ENCODE measurements at regions not wholly inside any gene's neighbourhood (a gene's known extent, or its start where the extent isn't known, plus 50 kb on each side); places are given as distances from the start of the nearest gene placed in this dataset.

DNA sequence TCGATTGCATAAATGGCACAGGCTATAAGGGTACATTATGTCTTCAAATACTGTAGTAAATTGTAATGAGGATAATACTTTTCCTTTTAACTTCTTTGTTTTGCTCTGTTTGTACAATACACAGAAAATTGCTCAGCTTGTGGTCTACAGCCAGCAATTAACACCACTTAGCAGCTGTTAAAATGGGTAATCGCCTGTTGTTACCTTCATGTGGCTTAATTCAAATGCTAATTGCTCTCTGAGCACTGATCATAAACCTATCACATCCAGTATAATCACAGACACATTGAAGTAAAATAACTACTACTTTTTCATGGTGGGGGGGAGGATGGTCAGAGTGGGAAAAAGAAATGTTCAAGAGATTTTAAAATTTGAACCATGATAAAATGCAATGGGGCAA lies 1164.1 kb upstream of the CNTN5 start:
- H3K36me3 Mint-ChIP-seq (ENCODE audit: low read depth), result no peaks in the 10 kb centered on the region
- no peaks in the 10 kb centered on the region for H3K4me1 Mint-ChIP-seq
- no peak for DNase-seq
- peaks cover 2% of the 10 kb centered on the region for H3K9me3 Mint-ChIP-seq
- ChIA-PET CTCF (no interaction called here), POLR2A (no interaction called here)
- no peak overlapping the region for H3K27ac Mint-ChIP-seq
- H3K4me3 Mint-ChIP-seq, result no peak overlapping the region
- H3K27me3 Mint-ChIP-seq, result no peaks in the 10 kb centered on the region

DNA sequence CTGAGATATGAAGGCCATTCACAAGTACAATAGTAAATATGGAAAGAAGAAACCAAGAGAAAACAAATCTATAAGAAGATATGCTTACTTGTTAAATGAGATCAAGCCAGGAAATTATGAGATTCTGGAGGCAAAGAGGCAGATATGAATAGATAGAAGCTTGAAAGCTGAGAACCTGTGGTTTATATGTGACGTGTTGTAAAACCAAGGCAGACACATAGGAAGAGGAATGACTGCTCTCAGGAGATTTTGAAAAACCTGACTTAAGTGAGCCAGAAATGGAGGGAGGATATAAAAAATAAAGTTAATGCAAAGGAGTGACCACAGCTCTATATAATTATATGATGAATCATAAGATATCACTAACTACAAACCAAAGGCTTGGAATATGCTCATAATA lies 1160.5 kb upstream of the CNTN5 start:
- no peak overlapping the region for H3K27ac Mint-ChIP-seq
- H3K9me3 Mint-ChIP-seq, result peaks cover 8% of the 10 kb centered on the region
- no peaks in the 10 kb centered on the region for H3K36me3 Mint-ChIP-seq (ENCODE audit: low read depth)
- POLR2A ChIA-PET, result no interaction called here
- CTCF ChIA-PET, result no interaction called here
- H3K27me3 Mint-ChIP-seq, result no peaks in the 10 kb centered on the region
- DNase-seq, result no peak
- no peaks in the 10 kb centered on the region for H3K4me1 Mint-ChIP-seq
- no peak overlapping the region for H3K4me3 Mint-ChIP-seq

DNA sequence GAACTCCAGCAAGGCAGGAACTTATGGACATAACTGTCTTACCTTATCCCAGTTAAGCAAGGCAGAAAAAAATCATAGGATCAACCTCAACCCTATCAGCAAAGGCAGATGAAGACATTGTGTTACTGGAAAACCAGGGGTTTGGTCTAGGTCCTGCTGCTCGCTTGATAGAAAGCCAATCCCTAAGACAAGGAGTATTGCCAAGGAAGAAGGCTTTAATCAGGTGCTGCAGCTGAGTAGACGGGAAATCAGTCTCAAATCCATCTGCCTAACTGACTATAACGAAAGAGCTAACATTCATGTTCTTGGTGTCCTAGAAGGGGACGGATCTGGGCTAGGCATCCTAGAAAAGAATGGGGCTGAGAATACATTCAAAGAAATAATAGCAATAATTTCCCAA lies 1158.7 kb upstream of the CNTN5 start:
- H3K9me3 Mint-ChIP-seq, result peaks cover 8% of the 10 kb centered on the region
- CTCF ChIA-PET, result no interaction called here

DNA sequence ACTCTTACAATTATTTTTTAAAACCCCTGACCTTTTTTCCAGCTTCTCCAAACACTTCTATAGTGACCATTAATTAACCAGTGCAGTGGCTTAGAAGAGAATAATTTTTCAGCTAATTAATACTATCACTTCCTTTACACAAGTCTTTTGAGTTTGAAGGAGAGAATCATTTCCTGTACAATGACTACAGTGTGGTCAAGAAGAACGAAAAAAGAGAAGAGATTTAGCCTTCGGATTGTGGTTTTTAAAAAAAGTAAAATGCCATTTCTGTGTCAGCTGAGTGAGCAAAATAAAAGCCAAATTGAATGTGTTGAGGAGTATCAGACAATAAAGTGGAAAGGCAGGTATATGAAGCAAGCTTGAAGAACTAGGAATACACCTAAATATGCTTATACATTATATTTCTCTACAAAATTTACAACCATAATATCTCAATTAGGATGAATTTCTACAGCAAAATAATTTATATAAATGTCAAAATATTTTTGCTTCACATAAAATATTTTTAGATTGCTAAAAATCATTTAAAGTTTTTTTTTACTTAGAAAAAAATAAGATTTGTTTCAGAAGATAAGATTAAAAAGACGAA lies 1155.2 kb upstream of the CNTN5 start:
- H3K27ac Mint-ChIP-seq, result no peak overlapping the region
- no peaks in the 10 kb centered on the region for H3K4me1 Mint-ChIP-seq
- ChIA-PET POLR2A (no interaction called here), CTCF (no interaction called here)
- no peak for DNase-seq
- no peaks in the 10 kb centered on the region for H3K36me3 Mint-ChIP-seq (ENCODE audit: low read depth)
- H3K4me3 Mint-ChIP-seq, result no peak overlapping the region
- no peaks in the 10 kb centered on the region for H3K27me3 Mint-ChIP-seq
- H3K9me3 Mint-ChIP-seq, result peaks cover 16% of the 10 kb centered on the region

More for the DNA sequence above, 1158.7 kb upstream of the CNTN5 start:
- POLR2A ChIA-PET, result no interaction called here
- H3K36me3 Mint-ChIP-seq (ENCODE audit: low read depth), result no peaks in the 10 kb centered on the region
- no peak overlapping the region for H3K4me3 Mint-ChIP-seq
- no peak for DNase-seq
- no peak overlapping the region for H3K27ac Mint-ChIP-seq
- H3K27me3 Mint-ChIP-seq, result no peaks in the 10 kb centered on the region
- no peaks in the 10 kb centered on the region for H3K4me1 Mint-ChIP-seq

DNA sequence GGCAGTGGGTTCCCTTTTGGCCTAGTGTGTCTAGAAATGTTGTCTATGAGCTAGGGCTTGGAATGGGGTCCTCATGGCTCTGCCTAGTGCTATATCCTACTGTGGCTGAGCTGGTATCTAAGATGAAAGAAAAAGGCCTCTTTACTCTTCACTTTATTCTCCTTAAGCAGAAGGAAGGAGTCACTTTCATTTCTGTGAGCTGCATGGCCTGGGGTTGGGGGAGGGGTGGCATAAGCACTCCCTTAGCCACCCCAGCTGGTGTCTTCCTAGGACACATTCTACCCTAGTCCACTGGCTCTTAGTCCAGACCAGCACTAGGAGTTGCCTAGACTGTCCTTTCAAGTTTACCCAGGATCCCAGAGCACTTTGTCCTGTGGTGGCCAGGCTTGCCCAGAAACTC lies 1148.9 kb upstream of the CNTN5 start:
- H3K4me3 Mint-ChIP-seq, result no peak overlapping the region
- CTCF ChIA-PET, result no interaction called here
- peaks cover 15% of the 10 kb centered on the region for H3K9me3 Mint-ChIP-seq

DNA sequence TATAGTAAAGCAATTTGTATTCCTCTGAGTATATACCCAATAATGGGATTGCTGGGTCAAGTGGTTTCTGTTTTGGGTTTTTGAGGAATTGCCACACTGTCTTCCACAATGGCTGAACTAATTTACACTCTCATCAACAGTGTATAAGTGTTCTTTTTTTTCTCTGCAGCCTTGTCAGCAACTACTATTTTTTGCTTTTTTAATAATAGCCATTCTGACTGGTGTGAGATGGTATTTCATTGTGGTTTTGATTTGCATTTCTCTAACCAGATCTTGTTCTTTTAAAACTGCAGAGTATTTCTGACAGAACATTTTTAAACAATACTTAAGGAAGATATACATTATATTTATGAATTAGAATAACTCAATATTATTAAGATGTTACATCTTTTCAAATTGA lies 1140.5 kb upstream of the CNTN5 start:
- POLR2A ChIA-PET, result no interaction called here
- no peak for DNase-seq
- H3K4me1 Mint-ChIP-seq, result no peaks in the 10 kb centered on the region
- H3K36me3 Mint-ChIP-seq (ENCODE audit: low read depth), result no peaks in the 10 kb centered on the region
- H3K4me3 Mint-ChIP-seq, result no peak overlapping the region
- H3K27ac Mint-ChIP-seq, result no peak overlapping the region
- peaks cover 8% of the 10 kb centered on the region for H3K9me3 Mint-ChIP-seq
- H3K27me3 Mint-ChIP-seq, result no peaks in the 10 kb centered on the region
- CTCF ChIA-PET, result no interaction called here

More for the DNA sequence above, 1148.9 kb upstream of the CNTN5 start:
- no peak for DNase-seq
- Mint-ChIP-seq H3K27ac (no peak overlapping the region), H3K36me3 (ENCODE audit: low read depth) (no peaks in the 10 kb centered on the region), H3K27me3 (no peaks in the 10 kb centered on the region), H3K4me1 (no peaks in the 10 kb centered on the region)
- POLR2A ChIA-PET, result no interaction called here

DNA sequence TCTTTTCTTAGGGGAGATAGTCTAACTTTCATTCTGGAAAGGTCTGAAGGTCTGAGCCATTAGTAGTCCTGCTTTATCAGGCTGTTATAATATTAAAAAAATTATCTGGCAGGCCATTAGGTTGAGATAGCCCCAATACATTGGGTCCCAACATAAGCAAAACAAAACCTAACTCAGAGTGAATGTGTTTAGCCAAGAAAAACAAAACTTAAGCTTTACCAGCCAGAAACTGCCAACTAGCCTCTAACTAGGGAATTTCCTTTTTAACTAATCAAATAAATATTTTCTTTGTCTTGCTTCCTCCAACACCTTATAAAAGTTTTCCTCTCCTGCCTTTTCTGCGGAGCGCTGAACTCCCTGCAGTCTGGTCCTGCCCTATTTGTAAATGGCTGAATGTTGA lies 1137.7 kb upstream of the CNTN5 start:
- peaks cover 2% of the 10 kb centered on the region for H3K9me3 Mint-ChIP-seq
- ChIA-PET POLR2A (no interaction called here), CTCF (no interaction called here)
- no peak overlapping the region for H3K4me3 Mint-ChIP-seq
- no peaks in the 10 kb centered on the region for H3K4me1 Mint-ChIP-seq
- no peak for DNase-seq
- H3K27ac Mint-ChIP-seq, result no peak overlapping the region
- H3K36me3 Mint-ChIP-seq (ENCODE audit: low read depth), result no peaks in the 10 kb centered on the region
- no peaks in the 10 kb centered on the region for H3K27me3 Mint-ChIP-seq

DNA sequence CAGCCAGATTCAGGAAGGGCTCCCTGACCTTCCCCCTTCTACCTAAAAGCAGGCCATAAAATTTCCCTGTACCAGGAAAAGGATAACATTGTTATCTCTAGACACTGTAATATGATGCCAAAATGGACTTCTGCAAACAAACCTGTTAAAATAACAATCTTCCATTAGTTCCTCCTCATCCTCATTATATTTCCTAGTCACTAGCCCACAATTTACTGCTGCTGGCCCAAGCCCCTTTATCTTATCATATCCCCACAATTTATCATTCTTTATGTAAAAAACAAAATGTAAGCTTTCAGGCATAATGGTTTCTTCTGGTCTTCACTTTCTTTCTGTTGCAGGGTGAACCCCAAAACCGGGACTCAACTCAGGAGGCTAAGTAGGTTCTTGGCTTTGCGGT lies 1132.1 kb upstream of the CNTN5 start:
- ChIA-PET POLR2A (no interaction called here), CTCF (no interaction called here)
- H3K4me3 Mint-ChIP-seq, result no peak overlapping the region

DNA sequence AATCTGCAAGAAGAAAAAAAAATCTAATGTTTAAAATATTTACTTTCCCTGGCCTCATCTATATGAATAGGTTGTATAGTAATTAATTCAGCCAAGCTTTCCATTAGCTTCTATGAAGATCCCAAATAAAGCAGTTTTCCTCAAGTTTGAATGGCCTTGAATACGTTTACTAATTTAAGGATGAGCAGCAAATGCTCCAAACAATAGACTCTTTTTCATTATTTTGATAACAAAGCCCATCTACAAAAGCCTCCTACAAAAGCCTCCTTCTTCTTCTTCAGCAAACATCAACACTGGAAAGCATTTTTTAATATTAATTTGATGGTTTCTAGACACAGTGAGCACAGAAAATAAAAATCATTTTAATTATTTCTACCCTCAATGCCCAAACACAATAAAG lies 1130.3 kb upstream of the CNTN5 start:
- no peak for DNase-seq
- Mint-ChIP-seq H3K27ac (no peak overlapping the region), H3K36me3 (ENCODE audit: low read depth) (no peaks in the 10 kb centered on the region), H3K27me3 (no peaks in the 10 kb centered on the region), H3K9me3 (peaks cover 7% of the 10 kb centered on the region), H3K4me1 (no peaks in the 10 kb centered on the region), H3K4me3 (no peak overlapping the region)
- ChIA-PET CTCF (no interaction called here), POLR2A (no interaction called here)

More for the DNA sequence above, 1132.1 kb upstream of the CNTN5 start:
- no peaks in the 10 kb centered on the region for H3K36me3 Mint-ChIP-seq (ENCODE audit: low read depth)
- H3K27me3 Mint-ChIP-seq, result no peaks in the 10 kb centered on the region
- no peaks in the 10 kb centered on the region for H3K4me1 Mint-ChIP-seq
- H3K27ac Mint-ChIP-seq, result no peak overlapping the region
- DNase-seq, result no peak
- peaks cover 5% of the 10 kb centered on the region for H3K9me3 Mint-ChIP-seq

DNA sequence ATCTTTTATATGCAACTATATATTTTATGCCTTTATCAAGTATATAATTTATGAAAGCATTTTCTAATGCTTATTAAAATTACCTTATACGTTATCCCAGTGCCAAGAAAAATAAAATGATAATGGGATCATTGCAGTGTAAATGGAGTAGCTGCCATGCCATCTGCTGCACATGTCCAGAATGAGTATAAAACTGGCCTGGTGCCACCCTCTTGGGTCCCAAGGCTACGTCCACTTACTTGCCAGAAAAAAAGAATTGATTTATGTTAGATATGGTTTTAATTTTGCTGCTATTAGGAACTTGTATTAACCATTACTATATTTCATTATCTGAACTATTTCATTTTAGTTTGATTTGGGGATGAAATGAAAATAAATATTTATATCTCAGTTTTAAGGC lies 1127.1 kb upstream of the CNTN5 start:
- DNase-seq, result no peak
- Mint-ChIP-seq H3K4me1 (no peaks in the 10 kb centered on the region), H3K27ac (no peak overlapping the region), H3K36me3 (ENCODE audit: low read depth) (no peaks in the 10 kb centered on the region), H3K9me3 (peaks cover 12% of the 10 kb centered on the region), H3K4me3 (no peak overlapping the region), H3K27me3 (no peaks in the 10 kb centered on the region)
- POLR2A ChIA-PET, result no interaction called here
- CTCF ChIA-PET, result no interaction called here

DNA sequence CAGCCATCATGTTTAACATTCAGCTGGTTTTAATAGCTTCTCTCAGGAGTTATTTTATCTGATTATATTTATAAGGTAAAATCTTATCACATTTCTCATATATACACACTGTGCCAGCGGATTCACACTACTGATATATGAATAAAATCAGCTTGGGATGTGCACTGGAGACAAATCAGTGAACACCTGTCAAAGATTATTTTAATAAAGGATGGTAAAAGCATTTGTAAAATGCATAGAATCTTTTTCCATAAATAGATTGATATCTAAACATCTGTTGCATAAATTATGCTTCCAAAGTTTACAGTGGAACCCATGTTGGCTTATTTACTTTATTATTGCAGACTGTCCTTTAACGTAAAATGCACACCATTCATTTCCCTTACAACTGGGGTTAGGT lies 1125.8 kb upstream of the CNTN5 start:
- H3K4me3 Mint-ChIP-seq, result no peak overlapping the region
- ChIA-PET POLR2A (no interaction called here), CTCF (no interaction called here)

DNA sequence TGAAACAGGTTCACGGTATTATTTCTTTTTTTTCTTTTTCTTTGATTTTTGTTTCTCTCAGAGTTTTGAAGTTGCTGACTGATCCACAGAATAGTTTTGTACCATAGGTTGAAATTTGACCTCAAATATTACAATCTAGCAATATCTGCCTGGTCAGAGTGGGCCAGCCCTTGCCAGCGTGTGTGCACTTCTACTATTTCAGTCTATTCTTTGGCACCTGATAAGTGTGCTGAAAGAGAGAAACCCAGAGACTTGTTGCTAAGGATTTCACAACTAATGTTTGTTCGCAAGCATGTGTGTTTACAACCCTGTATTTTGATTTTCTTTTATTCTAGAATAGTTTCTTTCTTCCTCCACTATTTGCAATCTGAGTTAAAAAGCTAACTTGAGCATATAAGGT lies 1125.2 kb upstream of the CNTN5 start:
- Mint-ChIP-seq H3K9me3 (peaks cover 12% of the 10 kb centered on the region), H3K27me3 (no peaks in the 10 kb centered on the region), H3K27ac (no peak overlapping the region), H3K36me3 (ENCODE audit: low read depth) (no peaks in the 10 kb centered on the region), H3K4me1 (no peaks in the 10 kb centered on the region), H3K4me3 (no peak overlapping the region)
- ChIA-PET POLR2A (no interaction called here), CTCF (no interaction called here)
- no peak for DNase-seq

More for the DNA sequence above, 1125.8 kb upstream of the CNTN5 start:
- DNase-seq, result no peak
- no peak overlapping the region for H3K27ac Mint-ChIP-seq
- no peaks in the 10 kb centered on the region for H3K27me3 Mint-ChIP-seq
- H3K4me1 Mint-ChIP-seq, result no peaks in the 10 kb centered on the region
- no peaks in the 10 kb centered on the region for H3K36me3 Mint-ChIP-seq (ENCODE audit: low read depth)
- H3K9me3 Mint-ChIP-seq, result peaks cover 12% of the 10 kb centered on the region

DNA sequence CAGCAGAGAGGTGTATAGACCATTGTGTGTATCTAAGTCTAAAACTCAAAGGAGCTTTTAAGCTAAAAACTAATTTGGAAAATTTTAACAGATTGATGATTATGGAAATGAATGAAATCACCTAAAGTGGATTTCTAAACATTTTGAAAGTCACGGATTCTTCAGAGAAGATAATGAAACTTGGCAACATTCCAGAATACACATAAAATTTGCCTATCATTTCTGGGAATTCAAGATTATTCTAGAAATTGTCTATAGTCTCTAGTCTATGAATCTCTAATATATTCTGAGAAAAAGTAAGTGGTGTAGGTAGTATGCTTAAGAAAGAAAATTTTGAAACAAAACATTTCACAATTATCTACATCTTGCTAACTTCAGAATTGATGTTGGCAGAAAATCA lies 1117.9 kb upstream of the CNTN5 start:
- Mint-ChIP-seq H3K27me3 (no peaks in the 10 kb centered on the region), H3K9me3 (peaks cover 9% of the 10 kb centered on the region), H3K4me1 (no peaks in the 10 kb centered on the region), H3K27ac (no peak overlapping the region), H3K36me3 (ENCODE audit: low read depth) (no peaks in the 10 kb centered on the region), H3K4me3 (no peak overlapping the region)
- no peak for DNase-seq
- CTCF ChIA-PET, result no interaction called here
- POLR2A ChIA-PET, result no interaction called here

DNA sequence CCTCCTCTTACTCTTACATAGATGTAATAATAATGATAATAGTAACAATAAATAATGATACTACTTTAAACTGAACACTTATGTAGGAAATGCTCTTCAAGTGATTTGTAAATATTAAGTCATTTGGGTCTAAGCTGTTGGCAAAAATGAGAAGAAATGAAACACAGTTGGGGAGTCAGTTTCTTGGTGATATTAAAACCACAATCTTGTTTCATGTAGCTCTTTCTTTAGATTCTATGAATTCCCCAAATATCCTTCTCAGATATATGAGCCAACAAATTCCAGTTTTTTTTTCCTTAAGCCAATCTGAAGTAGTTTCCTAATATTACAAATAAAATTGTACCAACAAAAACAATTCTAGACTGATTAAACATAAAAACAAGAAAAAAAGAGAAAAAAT lies 1115.6 kb upstream of the CNTN5 start:
- Mint-ChIP-seq H3K4me1 (no peaks in the 10 kb centered on the region), H3K27ac (no peak overlapping the region), H3K4me3 (no peak overlapping the region), H3K36me3 (ENCODE audit: low read depth) (no peaks in the 10 kb centered on the region), H3K9me3 (peaks cover 9% of the 10 kb centered on the region), H3K27me3 (no peaks in the 10 kb centered on the region)
- ChIA-PET POLR2A (no interaction called here), CTCF (no interaction called here)
- no peak for DNase-seq

DNA sequence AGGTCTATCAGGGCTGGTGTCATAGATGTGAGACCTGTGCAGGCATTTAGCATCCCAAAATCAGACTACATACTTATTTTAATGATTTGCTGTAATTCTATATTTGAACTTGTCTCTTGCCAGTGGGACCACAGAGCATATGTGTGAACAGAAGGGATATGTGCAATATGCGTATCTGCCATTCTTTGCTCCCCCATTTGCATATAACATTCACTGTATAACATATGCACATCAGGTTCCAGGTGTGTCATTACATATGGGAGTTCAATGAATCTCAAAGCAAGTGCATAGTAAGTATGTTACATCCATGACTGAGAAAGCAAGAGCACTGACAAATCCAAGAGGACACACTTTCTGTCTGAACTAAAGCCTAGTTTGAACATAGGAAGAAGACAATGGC lies 1115.1 kb upstream of the CNTN5 start:
- no peak overlapping the region for H3K27ac Mint-ChIP-seq
- H3K36me3 Mint-ChIP-seq (ENCODE audit: low read depth), result no peaks in the 10 kb centered on the region
- H3K4me3 Mint-ChIP-seq, result no peak overlapping the region
- no peak for DNase-seq
- H3K27me3 Mint-ChIP-seq, result no peaks in the 10 kb centered on the region
- peaks cover 7% of the 10 kb centered on the region for H3K9me3 Mint-ChIP-seq
- H3K4me1 Mint-ChIP-seq, result no peaks in the 10 kb centered on the region
- CTCF ChIA-PET, result no interaction called here
- POLR2A ChIA-PET, result no interaction called here

Measured in activated CD4-positive, alpha-beta memory T cell treated with anti-CD3 and anti-CD28 coated beads, Interleukin-2, amount 10 ng/mL, durations not matched to agents 7 days and 5 days (primary cell).